Cardiac septum (tissue), 1 donor: ENCODE measurements at regions not wholly inside any gene's neighbourhood (a gene's known extent, or its start where the extent isn't known, plus 50 kb on each side); places are given as distances from the start of the nearest gene placed in this dataset.

Experiments used
- DNase-seq: peaks from one replicate; pipeline ENCODE4 v3.0.0-alpha.2; 2020; ENCODE audit warnings: low spot score
- intact Hi-C: fragments of 100-400 bp; cut with DNase I; formaldehyde crosslinking; loops from one replicate; pipeline ENCODE4 v1.14.0; 2022
- donor health status: DM: no; HTN: no; CAD: no.

DNA sequence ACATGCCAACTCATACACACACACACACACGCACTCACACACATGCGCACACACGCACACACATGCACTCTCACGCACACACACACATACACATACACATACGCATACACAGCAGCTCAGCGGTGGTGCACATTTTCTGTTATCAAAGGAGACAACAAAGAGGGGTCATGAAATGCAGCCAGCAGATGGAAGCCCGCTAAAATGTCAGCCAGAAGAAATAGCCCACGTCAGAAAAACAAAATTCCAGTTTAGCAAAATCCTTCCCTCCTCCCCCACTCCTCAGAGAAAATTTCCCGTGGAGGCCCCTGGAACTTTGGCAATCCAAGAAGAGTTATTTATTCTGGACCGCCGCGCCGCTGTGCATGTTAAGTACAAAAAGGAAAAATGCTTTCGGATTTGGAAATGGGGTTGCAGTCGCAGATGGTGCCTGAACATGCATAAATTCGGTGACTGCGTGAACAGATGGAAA lies 114.6 kb upstream of the VSTM2B start:
- intact Hi-C loops, result no loop called here
- no peak for DNase-seq

DNA sequence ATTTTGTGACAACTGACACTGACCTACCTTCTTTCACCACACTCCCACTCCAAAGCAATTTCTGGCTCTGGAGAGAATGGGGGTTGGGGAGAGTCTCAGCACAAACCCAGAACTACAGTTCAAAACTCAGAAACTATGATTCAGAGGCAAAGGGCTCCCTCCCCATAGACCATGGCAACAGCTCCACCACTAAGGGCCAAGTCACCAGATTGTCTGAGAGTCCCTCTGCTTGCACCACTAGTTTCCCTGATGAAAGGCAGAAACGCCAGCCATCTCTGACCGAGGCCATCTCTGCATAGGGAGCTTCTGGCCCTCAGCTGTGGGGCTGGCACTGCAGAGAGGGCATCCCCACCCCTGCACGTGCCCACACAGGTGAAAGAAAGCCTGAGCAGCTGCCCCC lies 112.4 kb upstream of the VSTM2B start:
- DNase-seq, result no peak
- intact Hi-C loops, result no loop called here

DNA sequence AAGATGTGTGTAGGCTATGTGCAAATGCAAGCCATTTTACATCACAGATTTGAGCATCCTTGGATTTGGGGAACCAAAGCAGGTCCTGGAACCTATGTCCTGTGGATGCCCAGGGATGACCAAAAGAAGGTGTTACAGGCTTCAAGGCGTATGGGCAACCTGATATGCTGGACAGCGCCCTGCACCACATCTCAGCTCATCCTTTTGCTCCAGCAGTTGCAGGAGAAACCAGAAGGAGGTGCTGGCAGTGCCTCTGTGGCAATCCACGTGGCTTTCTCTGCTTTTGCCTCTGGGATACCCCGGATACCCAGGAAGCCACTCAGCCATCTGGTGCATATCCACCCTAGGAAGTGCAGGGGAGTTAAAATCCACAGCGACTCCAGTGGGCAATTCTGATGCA lies 110.3 kb upstream of the VSTM2B start:
- intact Hi-C loops, result no loop called here

DNA sequence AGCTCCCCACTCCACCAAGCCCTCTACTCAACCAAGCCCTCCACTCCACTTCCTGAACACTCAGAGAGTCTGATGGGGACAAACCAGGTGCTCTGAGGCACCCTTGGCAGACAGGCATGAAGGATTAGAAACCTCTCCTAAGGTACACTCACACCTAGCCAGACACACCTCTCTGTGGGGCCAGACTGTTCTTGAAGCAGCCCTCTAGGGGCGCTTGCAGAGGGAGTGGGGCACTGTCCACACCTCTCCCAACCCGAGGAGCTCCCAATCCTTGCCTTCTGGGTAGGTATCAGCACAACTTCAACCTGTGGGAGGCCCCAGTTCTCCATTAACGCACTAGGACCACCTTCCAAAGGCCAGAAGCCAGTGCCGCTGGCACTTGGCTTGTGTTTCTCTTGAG lies 108.7 kb upstream of the VSTM2B start:
- DNase-seq, result no peak
- intact Hi-C loops, result no loop called here

More for the DNA sequence above, 110.3 kb upstream of the VSTM2B start:
- no peak for DNase-seq

DNA sequence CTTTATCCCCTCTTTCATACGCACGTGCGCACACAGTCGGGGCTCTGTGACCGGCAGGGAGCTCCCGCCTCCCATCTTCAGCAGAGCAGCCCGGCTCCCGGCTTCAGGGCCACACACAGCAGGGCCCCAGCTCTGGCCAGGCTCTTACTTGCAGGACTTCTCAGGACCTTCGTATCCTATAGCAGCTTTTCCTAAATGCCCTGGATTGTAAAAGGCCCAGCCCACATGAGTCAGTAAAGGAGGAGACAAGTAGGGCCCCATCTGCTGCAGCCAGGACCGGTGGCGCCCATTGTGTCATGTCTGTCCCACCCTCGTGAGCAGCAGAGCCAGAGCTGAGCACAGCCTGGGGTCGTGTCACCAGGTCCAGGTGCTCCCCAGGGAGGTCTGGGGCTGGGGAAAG lies 107.6 kb upstream of the VSTM2B start:
- DNase-seq, result no peak
- intact Hi-C loops, result no loop called here

DNA sequence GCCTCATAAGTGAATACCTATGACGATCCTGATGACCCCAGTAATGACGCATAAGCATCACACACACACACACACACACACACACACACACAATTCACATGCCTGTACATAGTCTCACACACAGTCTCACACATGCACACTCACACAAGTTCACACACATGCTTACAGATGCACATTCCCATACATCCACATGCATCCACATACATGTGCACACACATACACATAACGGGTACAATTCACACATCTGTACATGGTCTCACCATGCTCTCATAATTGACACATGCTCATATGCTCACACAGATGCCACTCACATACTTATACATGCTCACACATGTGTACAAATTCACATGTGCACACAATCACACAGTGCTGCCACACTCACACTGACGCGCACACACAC lies 105.7 kb upstream of the VSTM2B start:
- intact Hi-C loops, result no loop called here
- DNase-seq, result no peak

DNA sequence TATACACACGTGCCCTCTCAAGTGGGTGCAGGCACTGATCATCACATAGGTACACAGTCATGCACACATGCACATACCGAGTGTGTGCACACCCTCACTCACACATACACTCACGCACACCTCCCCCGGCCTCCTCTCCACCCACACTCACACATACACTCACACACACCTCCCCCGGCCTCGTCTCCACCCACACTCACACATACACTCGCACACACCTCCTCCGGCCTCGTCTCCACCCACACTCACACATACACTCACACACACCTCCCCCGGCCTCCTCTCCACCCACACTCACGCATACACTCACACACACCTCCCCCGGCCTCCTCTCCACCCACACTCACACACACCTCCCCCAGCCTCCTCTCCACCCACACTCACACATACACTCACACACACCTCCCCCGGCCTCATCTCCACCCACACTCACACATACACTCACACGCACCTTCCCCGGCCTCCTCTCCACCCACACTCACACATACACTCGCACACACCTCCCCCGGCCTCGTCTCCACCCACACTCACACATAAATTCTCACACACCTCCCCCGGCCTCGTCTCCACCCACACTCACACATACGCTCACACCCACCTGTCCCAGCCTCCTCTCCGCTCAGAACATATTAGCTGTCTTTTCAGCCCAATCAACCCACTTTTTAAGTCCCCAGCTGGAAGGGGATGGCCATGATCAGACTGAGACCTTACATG lies 105.2 kb upstream of the VSTM2B start:
- intact Hi-C loops, result no loop called here
- DNase-seq, result no peak

DNA sequence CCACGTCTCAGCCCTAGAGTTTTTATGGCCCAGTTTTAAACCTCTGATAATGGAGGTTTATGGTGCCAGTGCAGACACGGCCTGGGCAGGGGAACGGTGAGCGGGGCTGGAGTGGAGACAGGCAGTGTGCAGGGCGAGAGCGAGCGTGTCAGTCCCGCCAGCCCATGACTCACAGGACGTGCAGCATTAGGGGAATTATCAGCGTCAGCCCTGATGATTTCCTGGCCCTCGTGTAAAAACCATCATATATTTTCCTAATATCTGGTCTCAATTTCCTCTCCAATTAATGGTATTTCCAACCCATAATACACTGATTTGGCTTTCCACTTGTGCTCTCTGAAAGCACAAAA lies 104.6 kb upstream of the VSTM2B start:
- no peak for DNase-seq
- intact Hi-C loops, result no loop called here

DNA sequence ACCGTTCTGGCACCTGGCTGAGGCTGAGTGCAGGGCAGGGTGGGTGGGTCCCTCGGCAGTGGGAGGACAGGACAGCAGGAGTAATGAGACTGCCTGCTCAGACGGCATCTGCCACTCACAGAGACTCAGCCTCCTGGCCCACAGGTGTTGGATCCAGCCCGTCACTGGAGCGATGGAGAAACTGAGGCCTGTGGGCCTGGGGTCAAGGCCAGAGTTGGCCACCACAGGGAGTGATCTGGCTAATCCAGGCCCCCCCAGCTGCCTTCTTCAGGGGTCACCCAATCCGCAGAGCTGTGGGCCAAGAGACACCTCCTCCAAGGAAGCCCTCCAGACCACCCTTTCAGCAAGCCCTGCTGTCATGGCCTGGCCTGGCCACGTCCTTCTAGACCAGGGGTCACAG lies 103.7 kb upstream of the VSTM2B start:
- intact Hi-C loops, result no loop called here
- DNase-seq, result no peak

DNA sequence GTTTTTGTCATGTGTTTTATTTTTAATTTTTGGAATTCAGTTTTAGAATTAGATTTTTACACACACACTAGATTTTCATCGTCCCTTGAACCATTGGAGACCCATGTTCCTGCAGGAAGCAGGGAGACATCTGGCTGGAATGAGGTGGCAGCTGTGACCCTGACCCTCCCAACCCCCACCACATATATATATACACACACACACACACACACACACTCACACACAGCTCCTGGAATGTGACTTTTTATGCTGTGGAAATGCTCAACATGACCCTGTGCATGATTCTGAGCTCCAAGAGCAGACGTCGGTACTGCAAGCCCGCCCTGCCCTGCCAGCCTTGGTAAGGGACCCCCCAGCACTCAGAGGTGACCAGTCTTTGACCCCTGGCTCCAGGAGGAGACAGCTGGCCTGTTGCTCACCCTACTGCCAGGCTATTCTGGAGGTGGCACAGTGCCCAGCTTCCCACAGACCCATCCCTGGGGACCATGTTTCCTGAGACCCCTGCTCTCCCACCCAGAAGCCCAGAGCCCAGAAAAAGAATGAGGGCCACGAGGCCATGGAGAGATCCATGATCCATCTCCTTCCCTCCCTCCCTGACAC lies 103.2 kb upstream of the VSTM2B start:
- intact Hi-C loops, result no loop called here
- DNase-seq, result no peak

DNA sequence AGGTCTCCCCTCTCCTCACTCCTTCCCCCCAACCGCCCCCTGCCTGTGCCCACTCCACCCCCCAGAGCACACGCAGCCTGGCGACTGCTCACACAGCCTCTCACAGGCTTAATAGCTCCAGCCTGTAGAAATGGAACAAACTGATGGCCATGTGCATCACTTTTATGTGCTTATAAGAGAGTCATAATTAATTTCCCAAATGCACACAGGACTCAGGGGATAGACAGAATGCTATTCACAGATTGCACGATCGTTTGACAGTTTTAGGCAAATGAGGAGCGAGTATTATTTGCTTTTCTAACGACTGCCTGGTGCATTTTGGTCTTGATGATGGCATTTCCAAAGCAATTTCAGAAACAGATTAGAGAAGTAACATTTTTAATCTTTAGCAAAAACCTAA lies 97.7 kb upstream of the VSTM2B start:
- intact Hi-C loops, result no loop called here
- DNase-seq, result no peak

DNA sequence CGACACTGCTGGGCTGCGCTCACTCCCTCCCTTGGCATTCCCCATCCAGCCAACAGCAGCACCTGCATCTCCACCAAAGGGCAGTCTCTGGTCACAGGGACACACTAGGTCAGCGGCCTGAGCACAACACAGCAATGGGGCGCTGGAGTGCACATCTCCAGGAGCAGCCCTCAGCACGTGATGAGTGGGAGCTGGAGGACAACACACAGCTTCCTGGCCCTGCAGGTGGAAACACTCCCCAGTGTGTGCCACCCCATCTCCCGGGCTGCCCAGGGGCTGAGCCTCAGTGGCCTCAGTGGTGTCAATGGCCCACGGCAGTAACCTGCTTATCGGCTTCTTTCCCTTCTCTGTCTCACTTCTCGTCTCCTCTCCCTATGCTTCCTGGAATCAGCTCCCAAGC lies 96.8 kb upstream of the VSTM2B start:
- DNase-seq, result no peak
- intact Hi-C loops, result no loop called here

DNA sequence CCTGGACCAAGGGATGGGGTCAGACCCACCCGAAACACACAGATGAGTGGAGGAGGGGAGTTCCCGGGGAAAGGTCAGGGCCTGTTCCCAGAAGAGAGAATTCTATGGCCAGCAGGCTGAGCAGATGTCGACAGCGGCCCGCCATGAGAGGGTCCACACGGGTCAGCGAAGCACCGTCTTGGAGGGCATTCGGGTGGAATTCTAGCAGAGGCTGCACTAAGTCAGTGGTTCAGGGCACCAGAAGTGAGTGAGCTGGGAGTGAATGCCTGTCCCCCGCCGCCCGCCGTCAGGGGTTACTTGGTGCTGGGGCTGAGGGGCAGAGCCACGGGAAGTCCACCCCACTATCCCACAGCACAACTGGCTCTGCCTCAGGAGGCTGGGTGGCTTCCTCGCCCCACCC lies 96.2 kb upstream of the VSTM2B start:
- intact Hi-C loops, result no loop called here
- no peak for DNase-seq

DNA sequence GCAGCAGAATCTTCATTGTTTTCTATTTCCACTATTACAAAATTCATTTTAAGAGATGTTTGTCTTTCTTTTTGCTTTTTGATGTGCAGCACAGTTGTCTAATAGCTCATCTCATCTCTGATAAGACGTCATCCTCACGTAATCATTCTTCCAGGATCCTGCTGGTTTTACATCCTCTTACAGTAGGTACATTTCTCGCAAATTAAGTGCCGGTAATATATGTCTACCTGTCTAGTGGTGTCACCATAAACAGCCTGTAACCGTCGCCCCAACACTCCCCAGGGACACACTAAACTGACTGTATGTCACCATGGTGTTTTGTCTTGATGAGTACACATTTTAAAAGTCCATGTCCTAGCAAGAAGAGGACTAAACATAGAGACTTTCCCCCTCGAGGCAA lies 94.5 kb upstream of the VSTM2B start:
- intact Hi-C loops, result no loop called here
- no peak for DNase-seq

DNA sequence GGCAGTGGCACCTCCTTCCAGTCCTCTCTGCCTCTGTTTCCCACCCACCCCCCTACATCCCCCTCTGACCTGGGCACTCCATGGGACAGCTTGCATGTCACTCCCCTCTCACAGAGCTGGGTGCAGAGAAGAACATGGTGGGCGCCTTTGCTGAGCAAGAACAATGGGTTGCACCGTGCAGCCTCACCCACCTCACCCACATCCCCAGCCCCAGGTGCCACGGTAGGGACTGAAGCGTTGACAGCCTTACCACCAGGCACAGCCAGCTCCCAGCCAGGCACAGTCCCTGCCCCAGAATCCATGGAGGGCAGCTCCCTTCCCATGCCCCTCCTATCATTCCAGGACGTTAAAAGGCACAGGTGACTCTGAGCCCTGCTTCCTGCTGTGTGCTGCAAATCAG lies 93.1 kb upstream of the VSTM2B start:
- DNase-seq, result no peak
- intact Hi-C loops, result no loop called here

DNA sequence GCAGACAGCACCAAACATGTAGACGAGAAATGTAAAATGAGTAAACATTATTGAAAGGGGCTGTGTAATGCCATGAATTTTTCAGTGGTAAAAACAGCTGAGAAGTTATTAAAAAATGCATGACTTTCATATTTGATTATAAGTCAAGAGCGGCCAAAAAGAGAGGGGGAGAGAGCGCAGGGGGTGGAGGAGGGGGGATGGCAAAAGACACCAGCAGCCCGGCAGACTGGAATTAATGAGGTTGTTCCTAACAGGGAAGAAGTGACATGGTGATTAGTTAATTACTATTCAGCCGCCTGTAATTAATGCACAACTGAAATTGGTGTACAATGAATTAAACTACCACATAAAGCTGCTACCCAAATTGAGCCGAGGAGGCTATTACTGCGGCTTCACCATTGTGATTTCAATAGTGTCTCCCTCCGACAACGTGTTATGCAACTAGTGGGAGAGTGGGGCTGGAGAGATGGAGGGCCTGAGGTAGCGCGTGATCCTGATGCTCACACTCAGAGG lies 89.1 kb upstream of the VSTM2B start:
- intact Hi-C loops, result no loop called here
- no peak for DNase-seq

DNA sequence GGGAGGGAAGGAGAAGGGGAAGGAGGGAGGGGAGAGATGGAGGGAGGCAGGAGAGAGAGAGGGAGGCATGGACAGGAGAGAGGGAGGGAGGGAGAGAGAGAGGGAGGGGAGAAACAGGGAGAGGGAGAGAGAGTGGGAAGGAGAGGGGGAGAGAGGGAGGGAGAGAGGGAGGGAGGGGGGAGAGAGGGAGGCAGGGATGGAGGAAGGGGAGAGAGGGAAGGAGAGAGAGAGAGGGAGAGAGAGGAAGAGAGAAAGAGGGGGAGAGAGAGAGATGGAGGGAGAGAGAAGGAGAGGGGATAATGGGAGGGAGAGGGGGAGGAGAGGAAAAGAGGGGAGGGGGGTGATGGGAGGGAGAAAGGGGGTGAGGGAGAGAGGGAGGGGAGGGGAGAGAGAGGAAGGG lies 86.8 kb upstream of the VSTM2B start:
- peak; percentile 7 for DNase-seq
- intact Hi-C loops, result no loop called here

DNA sequence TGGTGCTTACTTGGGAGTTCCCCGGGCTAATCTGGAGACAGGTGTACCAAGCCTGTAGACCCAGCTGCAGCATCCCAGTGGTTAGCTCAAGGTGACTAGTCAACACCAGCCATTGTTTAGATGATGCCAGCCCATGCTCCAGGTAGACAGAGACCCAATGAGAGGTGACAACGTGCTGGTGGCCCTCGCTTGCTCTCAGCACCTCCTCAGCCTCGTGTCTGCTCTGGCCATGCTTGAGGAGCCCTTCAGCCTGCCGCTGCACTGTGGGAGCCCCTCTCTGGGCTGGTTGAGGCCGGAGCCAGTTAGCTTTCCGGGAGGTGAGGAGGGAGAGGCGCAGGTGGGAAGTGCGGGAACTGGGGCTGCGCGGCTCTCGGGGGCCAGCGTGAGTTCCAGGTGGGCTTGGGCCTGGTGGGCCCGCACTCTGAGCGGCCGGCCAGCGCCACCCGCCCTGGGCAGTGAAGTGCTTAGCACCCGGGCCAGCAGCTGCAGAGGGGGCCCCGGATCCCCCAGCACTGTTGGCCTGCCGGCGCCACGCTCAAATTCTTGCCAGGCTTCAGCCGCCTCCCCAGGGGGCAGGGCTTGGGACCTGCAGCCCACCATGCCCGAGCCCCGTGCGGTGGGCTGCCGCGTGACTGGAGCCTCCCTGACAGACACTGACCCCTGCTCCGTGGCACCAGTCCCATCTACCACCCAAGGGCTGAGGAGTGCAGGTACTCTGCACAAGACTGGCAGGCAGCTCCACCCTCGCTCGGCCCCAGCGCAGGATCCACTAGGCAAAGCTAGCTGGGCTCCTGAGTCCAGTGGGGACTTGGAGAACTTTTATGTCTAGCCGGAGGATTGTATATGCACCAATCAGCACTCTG lies 85.9 kb upstream of the VSTM2B start:
- intact Hi-C loops, result no loop called here
- DNase-seq, result peak; percentile 68

DNA sequence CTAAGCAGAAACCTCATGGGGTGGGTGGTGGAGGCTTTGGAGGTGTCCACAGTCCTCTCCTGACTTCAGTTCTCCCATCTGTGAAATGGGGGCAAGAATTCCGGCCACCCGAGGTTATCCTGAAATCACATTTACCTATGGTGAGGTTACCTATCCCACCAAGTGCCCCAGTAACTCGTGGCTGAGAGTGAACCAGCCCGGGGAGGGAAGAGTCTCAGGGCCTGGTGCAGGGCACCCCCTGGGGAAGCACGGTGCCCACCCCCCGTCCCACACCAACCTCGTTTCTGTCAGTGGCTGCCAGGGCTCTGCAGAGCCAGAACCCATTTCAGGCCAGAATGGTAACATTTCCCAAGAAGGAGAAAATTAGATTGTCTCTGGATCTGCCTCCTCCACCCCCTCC lies 83.7 kb upstream of the VSTM2B start:
- intact Hi-C loops, result no loop called here
- DNase-seq, result no peak

DNA sequence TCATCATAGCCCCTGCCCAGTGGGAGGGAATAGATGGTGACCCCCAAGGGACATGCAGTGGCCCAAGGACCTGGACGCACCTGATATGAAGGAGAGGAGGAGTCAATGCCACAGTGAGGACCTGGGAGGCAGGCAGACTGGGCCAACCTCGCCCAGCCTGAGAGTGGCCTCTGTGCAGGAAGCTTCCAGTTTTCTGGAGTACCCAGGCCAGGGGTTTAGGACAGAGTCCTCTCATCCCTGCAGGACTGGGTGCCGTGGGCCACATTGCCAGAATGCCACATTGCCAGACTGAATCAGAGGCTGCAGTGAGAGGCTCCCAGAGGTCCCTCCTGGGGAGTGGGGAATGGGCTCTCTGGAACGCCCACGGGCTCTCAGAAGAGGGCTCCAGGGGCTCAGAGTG lies 82.9 kb upstream of the VSTM2B start:
- intact Hi-C loops, result no loop called here
- peak; percentile 47 for DNase-seq

DNA sequence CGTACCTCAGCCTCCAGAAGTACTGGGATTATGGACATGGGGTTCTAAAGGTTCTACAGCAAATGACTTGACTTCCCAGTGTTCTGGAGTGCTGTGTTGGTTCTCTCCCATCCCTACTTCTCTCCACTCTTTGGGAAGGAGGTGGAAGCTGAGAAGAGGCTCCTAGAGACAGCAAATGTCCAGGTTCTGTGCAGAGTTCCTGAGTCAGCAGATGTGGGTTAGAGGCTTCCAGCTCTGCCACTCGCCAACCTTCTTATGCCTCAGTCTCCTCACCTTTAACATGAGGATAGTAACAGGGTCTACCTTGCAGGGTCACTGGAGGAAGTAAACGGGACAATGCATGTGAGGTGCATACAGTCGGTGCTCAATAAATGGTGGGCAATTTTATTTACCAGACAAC lies 80.5 kb upstream of the VSTM2B start:
- DNase-seq, result no peak
- intact Hi-C loops, result no loop called here
